ENCODE measurements at regions not wholly inside any gene's neighbourhood (a gene's known extent, or its start where the extent isn't known, plus 50 kb on each side); places are given as distances from the start of the nearest gene placed in this dataset.
A peak's percentile ranks its signal among the peaks of the same experiment; 100 is the strongest.
"Not testable (repeated sequence)": the region's sequence is repeated elsewhere in the genome, so short reads cannot be mapped to it uniquely, and the experiment has no call there.

DNA sequence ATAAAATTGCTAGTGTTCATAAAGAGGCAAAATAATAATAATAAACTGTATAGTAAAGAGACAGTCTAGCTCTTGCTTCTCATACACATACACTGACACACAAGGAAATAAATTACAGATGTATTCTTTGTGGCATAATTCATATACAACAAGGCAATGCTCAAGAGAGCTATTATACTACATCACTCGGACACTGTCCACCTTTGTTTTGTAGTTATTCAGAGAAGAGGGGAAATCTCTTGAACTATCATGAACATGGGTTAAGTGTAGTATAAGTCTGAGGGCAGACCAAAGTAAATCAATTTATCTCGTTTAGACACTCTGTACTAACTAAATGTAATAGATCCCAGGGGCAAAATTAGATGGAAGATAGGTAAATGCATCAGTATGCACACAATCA is 72.7 kb upstream of the PHIP start:
- no peak for DNase-seq

DNA sequence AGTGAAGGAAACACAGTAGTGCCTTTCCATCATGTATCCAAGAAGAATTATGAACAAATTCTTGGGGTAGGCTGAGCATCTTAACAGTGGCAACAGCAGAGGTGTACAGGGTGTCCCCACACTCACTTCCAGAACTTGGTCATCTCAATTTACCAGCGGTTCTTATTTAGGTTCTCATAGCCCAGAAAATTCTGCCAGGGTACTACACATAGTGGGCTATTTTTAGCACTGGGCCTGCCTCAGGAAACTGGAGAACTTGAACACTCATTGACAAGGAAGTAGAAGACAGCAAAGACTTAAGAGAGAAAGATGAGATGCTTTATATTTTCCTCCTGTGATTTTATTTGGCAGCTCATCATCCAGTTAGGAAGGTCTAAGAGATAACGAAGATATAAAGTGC is 71.8 kb upstream of the PHIP start:
- DNase-seq, result no peak

DNA sequence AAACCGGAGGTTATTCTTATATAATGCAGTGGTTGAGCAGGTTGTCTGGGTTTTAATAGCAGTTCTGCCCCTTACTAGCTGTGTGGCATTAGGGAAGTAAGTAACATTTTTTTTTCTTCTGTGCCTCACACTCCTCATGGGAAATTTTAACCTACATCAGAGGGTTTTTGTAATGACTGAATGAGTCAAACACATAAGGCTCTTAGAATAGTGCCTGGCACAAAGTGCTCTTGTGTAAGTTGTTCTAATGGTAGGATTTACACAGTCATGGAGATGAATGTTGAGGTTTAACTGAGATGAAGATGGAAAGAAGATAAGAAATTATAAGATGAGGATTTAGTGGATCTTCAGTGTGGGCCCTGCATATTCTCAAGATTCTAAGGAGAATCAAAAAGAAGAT is 68.4 kb upstream of the PHIP start:
- no peak for DNase-seq

DNA sequence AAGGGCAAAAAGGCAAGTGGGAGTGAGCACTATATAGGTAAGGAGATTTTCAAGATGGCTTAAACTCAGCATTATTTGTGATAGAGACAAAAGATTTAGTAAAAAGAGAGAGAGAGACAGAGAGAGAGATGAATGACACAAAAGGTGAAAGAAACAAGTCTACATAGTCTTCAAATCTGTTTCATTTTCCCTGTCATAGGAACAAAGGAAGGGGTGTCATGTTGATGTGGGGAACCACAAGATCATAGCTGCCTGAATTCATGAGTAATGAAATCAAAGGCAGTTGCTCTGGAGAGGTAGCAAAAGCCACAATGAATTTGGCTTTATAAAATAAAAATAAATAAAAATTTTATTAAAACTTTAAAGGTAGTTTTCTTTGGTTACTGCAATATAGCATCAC is 67.2 kb upstream of the PHIP start:
- no peak for DNase-seq

DNA sequence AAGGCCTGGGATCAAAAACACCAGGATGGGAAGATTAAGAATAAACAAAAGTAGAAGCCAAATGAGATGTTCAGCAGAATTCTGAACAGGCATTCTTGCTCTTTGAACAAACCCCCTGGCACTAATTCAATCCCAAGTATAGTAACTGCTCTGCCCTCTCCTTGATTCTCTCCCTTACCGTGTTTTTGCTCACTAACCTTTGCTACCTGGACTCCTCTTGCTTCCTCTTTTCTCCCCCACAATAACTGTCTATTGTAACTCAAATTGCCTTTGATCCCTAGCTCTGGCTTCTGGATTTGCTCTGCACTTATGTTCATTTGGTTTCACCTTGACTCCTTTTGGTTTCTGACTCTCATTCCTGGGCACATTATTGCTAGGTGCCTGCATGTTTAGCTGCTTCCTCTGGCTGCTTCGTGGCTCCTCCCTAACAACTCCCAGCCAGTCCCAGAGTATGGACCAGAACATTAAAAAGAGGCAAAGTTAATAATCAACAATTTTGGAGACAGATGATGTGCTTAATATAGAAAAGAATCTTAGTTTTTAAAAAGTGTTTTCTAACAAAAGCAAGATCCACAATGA is 65.4 kb upstream of the PHIP start:
- DNase-seq, result no peak

DNA sequence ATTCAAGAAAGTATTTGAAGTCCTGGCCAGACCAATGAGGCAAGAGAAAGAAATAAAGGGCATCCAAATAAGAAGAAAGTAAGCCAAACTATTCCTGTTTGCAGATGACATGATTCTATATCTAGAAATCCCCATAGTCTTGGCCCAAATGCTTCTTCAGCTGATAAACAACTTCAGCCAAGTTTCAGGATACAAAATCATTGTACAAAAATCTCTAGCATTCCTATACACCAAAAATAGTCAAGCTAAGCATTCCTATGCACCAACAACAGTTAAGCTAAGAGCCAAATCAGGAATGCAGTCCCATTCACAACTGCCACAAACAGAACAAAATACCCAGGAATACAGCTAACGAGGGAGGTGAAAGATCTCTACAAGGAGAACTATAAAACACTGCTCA is 60.1 kb upstream of the PHIP start:
- DNase-seq, result no peak

DNA sequence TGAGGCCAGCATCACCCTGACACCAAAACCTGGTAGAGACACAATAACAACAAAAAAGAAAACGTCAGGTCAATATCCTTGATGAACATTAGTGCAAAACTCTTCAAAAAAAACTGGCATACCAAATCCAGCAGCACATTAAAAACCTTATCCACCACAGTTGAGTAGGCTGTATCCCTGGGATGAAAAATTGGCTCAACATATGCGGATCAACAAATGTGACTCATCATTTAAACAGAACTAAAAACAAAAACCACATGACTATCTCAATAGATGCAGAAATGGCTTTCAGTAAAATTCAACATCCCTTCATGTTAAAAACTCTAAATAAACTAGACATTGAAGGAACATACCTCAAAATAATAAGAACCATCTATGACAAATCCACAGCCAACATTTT is 59.6 kb upstream of the PHIP start:
- no peak for DNase-seq

DNA sequence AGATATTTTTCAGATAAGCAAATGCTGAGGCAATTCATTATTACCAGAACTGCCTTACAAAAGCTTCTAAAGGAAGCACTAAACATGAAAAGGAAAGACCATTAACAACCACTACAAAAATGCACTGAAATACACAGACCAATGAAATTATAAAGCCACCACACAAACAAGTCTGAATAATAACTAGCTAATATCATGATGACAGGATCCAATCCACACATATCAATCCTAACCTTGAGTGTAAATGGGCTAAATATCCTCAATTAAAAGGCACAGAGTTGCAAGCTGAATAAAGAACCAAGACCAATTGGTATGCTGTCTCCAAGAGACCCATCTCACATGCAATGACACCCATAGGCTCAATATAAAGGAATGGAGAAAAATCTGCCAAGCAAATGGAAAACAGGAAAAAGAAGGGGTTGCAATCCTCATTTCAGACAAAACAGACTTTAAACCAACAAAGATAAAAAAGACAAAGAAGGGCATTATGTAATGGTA is 58.0 kb upstream of the PHIP start:
- DNase-seq, result no peak

DNA sequence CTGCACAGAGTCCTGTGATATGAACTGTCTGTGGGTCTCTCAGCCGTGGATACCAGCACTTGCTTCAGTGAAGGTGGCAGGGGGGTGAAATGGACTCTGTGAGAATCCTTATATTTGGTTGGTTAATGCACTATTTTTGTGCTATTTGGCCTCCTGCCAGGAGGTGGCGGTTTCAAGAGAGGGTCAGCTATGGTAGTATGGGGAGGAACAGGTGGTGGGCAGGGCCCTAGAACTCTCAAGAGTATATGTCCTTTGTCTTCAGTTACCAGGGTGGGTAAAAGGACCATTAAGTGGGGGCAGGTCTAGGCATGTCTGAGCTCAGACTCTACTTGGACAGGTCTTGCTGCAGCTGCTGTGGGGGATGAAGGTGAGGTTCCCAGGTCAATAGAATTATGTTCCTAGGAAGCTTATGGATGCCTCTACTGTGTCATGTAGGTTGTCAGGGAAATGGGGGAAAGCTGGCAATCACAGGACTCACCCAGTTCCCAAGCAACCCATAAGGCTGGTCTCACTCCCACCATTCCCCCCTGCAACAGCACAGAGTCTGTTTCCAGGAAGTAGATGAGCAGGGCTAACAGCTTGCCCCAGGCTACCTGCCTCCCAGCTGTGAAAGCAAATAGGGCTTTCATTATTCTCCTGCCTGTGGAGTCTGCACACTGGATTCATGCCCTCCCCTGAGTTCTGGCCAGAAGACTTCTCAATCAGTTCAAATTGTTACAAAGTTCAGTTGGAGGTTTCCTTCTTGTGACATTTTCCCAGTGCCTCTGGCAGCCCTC is 56.8 kb upstream of the PHIP start:
- peak; percentile 9 for DNase-seq

DNA sequence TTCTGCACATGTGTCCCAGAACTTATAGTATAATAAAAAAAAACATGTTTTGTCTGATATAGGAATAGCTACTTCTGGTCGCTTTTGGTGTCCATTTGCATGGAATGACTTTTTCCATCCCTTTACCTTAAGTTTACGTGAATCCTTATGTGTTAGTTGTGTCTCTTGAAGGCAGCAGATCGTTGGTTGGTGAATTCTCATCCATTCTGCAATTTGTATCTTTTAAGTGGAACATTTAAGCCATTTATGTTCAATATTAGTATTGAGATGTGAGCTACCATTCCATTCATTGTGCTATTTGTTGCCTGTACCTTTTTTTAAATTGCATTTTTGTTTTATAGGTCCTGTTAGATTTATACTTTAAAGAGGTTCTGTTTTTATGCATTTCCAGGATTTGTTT is 55.1 kb upstream of the PHIP start:
- no peak for DNase-seq

DNA sequence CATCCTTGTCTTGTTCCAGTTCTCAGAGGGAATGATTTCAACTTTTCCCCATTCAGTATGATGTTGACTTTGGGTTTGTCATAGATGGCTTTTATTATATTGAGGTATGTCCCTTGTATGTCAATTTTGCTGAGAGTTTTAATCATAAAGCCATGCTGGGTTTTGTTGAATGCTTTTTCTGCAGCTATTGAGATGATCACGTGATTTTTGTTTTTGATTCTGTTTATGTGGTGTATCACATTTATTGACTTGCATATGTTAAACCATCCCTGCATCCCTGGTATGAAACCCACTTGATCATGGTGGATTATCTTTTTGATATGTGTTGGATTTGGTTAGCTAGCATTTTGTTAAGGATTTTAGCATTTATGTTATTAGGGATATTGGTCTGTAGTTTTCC is 53.2 kb upstream of the PHIP start:
- DNase-seq, result not testable (repeated sequence)
